ENCODE measurements at regions not wholly inside any gene's neighbourhood (a gene's known extent, or its start where the extent isn't known, plus 50 kb on each side); places are given as distances from the start of the nearest gene placed in this dataset.
"Not testable (repeated sequence)": the region's sequence is repeated elsewhere in the genome, so short reads cannot be mapped to it uniquely, and the experiment has no call there.

- no peak for DNase-seq (ENCODE audit: low spot score)
Observed at GRCh38 chr11:91156041-91156440, 933.2 kb upstream of the CHORDC1 start.

DNA sequence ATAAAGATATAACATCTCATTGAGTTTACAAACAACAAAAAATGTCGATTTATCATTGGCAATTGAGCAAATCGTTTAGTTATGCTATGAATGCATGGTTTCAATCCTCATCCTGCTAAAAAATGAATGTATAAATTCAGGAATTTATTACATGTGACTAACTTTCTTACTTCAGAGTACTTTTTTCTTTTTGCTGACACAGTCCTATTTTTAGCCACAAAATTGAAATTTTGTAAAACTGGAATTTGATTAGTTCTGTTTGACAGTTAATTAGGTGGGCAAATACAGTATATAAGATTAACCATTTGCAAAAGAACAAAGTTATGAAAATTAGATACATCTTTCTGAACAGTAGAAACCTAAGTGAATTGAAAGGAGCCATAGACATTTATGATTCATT is 925.0 kb upstream of the CHORDC1 start:
- no peak for DNase-seq (ENCODE audit: low spot score)

DNA sequence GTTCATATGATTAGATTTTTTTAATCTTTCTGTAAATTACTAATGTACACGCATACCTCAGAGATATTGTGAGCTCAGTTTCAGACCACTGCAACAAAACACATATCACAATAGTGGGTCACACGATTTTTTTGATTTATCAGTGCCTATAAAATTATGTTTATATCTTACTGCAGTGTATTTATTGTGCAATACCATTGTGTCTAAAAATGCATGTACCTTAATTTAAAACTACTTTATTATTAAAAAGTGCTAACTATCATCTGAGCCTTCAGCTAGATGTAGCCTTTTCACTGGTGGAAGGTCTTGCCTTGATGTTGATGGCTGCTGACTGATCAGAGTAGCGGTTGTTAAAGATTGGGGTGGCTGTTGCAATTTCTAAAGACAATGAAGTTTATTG is 918.8 kb upstream of the CHORDC1 start:
- no peak for DNase-seq (ENCODE audit: low spot score)

GRCh38 chr11:91136631-91137030 is 913.8 kb upstream of the CHORDC1 start:
- DNase-seq (ENCODE audit: low spot score) = no peak

GRCh38 chr11:91133361-91133760 is 910.5 kb upstream of the CHORDC1 start:
- no peak for DNase-seq (ENCODE audit: low spot score)

- no peak for DNase-seq (ENCODE audit: low spot score)
Observed at GRCh38 chr11:91129596-91129995, 906.7 kb upstream of the CHORDC1 start.

GRCh38 chr11:91124363-91124762 is 901.5 kb upstream of the CHORDC1 start:
- DNase-seq (ENCODE audit: low spot score) = no peak

DNA sequence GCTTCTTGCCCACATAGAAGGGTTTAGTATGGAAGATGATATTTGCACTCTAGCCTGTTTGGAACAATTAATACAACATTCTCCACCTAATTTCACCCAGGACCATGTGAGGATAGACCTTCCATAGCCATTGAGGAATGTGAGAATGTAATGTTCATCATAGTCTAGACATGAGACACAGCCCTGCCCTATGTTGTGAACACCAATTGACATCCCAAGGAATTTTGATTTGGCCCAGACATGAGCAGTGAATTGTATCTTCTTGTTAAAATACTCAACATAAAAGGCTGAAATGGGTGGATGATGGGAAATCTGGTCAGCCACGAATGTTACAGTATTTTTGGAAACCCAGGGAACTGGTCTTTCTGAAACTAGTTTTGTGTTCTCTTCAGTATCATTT is 892.3 kb upstream of the CHORDC1 start:
- no peak for DNase-seq (ENCODE audit: low spot score)

DNA sequence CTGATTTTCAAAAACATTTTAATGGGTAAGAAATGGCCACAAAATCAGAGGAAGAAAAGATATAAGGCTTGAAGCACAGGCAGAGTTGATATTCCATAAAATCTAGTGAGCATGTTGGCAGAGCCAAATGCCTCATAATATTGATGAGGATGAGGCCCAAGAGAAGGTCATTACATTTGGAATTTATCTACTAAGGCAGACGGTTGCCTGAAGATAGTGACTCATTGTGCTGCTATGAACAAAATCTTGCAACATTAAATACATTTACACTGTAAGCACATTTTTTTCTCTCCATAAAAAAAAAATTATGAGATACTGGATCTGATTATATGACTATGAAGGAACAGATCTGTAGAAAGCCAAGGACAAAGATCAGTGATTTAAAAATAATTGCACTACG is 881.4 kb upstream of the CHORDC1 start:
- no peak for DNase-seq (ENCODE audit: low spot score)

- DNase-seq (ENCODE audit: low spot score) = no peak
Observed at GRCh38 chr11:91100427-91100826, 877.6 kb upstream of the CHORDC1 start.

DNA sequence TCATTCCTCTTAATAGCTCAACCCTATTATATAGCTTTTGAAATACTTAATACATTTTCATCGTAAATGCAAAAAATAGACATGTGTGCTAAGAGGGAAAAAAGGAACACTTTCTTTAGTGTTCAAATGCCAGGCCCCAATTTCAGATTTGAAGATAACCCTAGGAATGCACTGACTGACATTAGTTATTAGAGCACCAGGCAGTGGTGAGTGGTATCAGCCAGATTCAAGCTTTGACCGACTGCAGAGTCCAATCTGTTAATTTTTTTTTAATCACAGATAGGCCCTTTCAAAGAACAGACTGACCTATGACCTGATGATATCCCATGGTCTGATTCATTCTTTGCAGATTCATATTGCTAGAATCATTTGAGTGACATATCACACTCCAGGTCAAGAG is 874.2 kb upstream of the CHORDC1 start:
- no peak for DNase-seq (ENCODE audit: low spot score)

- DNase-seq (ENCODE audit: low spot score) = no peak
Observed at GRCh38 chr11:91093141-91093540, 870.3 kb upstream of the CHORDC1 start.

DNA sequence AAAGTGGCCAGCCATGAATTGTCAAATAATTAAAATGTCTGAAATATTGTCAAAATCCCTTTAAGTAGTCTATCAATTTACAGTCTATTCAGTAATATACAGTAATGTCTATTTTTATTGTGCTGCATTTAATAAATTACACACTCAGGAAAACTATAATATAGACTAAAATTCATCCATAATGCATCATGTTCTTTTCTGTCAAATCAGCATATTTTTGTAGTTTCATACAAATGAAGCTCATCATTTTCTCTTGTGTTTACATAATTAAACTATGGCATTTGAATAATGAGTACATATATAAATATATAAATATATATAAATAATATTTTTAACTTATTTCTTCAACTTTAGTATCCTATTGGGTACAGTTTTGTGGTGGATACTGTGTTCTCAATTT is 868.7 kb upstream of the CHORDC1 start:
- no peak for DNase-seq (ENCODE audit: low spot score)

GRCh38 chr11:91086028-91086427 is 863.2 kb upstream of the CHORDC1 start:
- DNase-seq (ENCODE audit: low spot score) = no peak

DNA sequence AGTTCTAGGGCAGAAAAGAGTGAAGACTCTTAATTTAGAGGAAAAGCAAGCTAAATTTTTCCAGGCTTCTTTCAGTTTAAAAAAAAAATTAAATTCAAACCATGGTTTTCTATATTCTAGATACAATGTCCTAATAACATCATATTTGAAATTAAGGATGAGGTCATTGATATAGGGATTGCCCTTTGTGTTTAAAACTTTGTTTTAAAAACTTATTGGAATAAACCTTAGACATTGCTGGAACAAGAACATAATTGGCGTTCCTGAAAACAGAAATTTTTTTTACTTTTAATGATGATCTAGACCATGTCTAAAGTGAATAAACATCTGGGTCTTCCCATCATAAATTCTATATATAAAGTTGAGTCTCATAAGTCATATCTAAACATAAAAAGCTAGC is 859.4 kb upstream of the CHORDC1 start:
- no peak for DNase-seq (ENCODE audit: low spot score)

DNA sequence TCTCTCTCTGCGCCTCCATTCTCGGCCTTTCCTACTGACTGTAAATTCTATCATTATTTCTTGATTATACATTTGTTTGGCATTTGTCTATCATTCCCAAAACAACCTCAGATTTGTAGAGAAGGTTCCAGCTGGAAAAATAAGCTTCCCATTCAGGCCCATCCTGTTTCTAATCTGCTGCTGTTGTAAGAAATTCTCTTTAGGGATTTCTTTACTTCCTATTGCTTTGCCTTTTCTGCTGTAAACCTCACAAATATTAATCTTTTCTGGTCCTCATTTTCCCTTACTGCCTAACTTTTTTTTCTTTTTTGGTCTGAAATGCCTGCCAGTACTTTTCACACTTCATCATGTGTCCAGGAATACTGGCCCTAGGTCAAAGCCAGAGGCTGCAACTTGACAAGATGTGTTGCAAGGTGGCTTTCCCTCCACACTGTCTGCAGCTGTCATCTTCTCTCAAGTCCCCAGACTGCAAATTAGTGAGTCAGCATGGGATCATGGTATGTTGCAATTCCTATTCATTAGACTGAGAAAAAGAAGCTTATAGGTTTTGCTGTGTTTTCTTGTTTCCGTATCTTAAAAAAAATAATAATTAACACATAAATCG is 858.7 kb upstream of the CHORDC1 start:
- DNase-seq (ENCODE audit: low spot score) = no peak

GRCh38 chr11:91078221-91078620 is 855.4 kb upstream of the CHORDC1 start:
- DNase-seq (ENCODE audit: low spot score) = no peak

DNA sequence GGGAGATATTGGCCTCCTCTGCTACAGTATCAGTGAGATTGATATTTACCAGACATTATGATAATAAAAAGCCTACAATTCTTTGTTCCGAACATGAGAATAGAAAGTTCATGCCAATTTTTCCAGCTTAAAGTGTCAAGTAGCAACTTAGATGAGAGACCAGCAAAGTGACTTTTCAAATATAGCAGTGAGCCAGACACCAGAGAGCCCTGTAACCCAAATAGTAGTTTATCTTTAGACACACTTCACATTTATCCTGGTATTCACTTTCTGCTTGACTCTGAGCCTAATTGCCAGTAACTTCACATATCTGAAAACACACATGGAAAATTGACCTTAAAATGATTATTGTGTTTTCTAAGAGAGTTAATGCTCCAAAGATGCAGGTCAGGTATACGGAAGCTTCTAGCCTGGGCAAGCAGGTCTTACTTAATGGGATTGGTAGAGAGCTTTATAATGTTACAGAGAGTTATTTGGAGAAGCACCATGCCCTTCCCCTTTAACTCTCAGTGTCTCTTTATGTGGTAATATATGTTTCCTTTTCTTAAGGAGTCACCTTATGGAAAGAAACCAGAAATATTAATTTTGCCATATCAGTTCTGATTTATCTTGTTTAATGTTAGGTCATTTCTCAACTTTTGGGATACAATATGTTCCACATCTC is 852.3 kb upstream of the CHORDC1 start:
- DNase-seq (ENCODE audit: low spot score) = no peak

DNA sequence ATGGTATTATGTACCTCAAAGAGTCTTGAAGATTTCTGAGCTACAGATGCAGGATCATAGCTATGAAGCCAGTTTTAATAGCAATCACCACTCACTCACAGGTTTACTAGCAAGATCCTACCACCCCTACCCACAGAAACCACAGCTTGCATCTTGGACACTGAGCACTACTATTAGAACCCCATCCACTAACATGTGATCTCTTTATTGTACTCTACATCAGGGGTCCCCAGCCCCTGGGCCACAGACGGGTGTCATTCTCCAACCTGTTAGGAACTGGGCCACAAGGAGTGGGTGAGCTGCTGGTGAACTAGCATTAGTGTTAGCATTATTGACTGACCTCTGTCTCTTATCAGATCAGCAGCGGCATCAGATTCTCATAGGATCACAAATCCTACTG is 844.8 kb upstream of the CHORDC1 start:
- no peak for DNase-seq (ENCODE audit: low spot score)

DNA sequence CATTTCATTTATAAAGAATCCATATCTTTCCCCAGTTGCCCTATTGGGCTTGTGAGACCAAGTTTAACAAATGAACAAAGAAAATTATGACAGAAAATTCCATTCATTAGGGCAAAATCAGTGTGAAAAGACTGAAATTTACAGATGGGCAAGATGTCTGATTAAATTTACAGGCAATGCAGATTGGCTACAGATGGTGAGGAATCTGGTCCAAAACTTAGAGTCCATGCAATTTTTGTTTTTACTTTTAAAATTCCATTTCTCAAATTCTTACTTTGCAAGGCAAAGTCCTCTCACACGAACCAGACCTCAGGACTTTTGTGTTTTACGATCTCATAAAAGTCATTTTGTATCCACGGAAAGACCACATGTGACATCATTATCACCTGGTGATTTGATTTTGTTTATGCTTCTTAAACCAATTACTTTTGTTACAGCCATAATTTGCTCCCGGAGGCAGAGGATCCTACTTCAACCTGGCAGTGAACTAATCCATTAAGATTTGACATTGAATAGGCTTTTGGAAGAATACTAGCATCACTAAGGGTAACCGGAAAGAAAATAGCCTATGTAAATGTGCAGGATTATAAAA is 843.7 kb upstream of the CHORDC1 start:
- DNase-seq (ENCODE audit: low spot score) = no peak

- DNase-seq (ENCODE audit: low spot score) = not testable (repeated sequence)
Observed at GRCh38 chr11:91063399-91063798, 840.5 kb upstream of the CHORDC1 start.

DNA sequence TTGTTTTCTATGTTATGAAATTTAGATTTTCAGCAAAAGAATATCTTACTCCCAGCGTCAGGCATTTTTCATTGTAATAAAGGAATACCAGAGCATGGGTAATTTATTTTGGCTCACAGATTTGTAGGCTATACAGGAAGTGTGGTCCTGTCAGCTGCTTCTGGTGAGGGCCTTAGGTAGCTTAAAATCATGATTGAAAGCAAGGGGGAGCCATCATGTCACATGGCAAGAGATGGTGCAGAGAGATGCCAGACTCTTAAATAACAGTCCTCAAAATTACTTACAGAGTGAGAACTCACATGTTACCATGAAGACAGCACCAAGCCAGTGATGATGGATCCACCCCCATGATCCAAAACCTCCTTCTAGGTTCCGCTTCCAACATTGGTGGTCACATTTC is 825.0 kb upstream of the CHORDC1 start:
- no peak for DNase-seq (ENCODE audit: low spot score)

DNA sequence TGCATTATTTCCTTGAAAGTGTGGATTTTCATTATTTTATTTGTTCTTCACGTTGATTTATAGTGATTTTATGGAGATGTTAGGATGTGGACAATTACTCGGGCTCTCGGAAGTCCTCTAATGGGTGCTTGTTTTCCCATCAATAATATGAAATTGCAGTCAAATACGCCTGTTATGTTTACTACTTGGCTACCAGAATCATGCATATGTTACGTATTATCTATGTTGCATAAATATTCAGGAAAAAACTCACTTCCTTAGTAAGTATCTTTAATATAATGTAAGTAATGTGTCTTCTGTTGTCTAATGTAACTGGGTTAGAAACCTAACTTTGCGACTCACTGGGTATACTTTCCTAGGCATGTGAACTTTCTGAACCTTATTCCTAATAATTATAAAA is 823.4 kb upstream of the CHORDC1 start:
- DNase-seq (ENCODE audit: low spot score) = no peak

DNA sequence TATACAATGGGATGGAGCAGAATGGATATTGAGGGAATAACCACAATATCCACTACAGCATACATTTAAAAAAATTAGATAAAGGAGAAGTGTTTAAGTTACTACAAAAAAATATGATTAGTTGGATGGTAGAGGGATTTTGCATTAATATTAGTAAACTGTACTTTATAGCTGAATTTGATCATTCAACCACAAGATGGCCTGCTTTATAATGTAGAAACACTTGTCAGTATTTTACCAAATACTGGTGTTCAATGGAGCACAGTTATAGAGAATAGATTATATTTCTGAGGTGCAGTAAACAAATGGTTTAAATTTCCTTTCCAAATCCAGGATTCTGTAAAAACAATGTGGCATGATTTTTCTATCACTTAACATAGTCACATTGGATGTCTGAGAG is 818.8 kb upstream of the CHORDC1 start:
- DNase-seq (ENCODE audit: low spot score) = no peak
